AG09309 (cell line): ENCODE measurements at regions not wholly inside any gene's neighbourhood (a gene's known extent, or its start where the extent isn't known, plus 50 kb on each side); places are given as distances from the start of the nearest gene placed in this dataset.
"Not testable (repeated sequence)": the region's sequence is repeated elsewhere in the genome, so short reads cannot be mapped to it uniquely, and the experiment has no call there.

Experiments used
- DNase-seq: peaks from one replicate; pipeline ENCODE4 v3.0.0-alpha.2; 2010; ENCODE audit warnings: low read depth
- H3K4me3 ChIP-seq: 2 replicates; pipeline ENCODE4 v1.5.1; 2011; ENCODE audit warnings: mild to moderate bottlenecking, low read depth, low read length, moderate library complexity; ENCODE audit not compliant: control insufficient read depth

GRCh38 chr9:41280299-41281238 is 91.5 kb upstream of the ZNG1F start:
- not testable (repeated sequence) for H3K4me3 ChIP-seq, DNase-seq

GRCh38 chr9:41279437-41279836 is 90.3 kb upstream of the ZNG1F start:
- not testable (repeated sequence) for DNase-seq, H3K4me3 ChIP-seq

DNA sequence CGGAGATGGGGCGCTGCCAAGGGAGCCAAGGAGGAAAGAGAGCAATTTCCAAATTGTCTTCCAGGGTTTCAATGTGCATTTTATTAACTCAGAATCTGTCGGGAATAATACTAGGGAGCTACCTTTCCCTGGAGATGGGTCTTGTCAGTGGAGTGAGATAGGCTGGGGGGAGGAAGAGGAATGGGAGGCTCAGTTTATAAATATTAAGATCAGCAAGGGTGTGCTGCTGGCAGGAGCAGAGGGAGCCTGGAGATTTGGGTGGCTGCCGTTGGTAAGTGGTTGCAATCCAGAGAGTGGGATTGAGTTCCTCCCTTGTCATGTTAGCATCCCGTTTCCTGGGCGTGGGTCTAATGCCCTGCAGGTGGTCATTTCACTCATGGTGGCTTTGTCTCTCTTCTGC is 89.9 kb upstream of the ZNG1F start:
- H3K4me3 ChIP-seq, DNase-seq: not testable (repeated sequence)

DNA sequence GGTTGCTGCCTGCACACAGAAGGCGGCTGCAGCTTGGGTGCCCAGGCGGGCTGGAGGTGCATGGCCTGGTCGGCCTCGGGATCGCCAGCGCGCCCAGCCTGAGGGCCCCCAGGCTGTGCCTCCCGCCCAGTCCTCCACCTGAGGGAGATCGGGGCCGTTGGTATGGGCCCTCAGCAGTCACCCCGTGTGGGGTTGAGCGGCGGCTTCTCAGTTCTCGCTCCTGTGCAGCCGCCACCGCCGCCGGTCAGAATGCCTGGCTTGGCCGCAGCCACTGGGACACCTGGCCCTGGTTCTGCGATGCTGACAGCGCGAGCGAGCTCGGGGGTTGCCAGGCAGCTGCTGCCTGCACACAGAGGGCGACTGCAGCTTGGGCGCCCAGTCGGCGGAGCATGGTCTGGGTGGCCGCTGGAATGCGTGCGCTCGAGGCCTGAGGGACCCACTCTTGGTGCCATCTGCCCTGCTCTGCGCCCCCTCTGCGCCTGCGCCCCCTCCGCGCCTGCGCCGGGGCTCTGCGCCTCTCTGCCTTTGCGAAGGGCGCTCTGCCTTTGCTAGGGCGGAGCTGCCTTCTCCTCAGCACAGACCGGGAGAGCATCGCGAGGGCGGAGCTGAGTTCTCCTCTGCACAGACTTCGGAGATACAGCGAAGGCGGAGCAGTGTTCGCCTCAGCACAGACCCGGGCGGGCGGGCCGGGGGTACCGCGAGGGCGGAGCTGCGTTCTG is 84.6 kb upstream of the ZNG1F start:
- H3K4me3 ChIP-seq, DNase-seq: not testable (repeated sequence)

DNA sequence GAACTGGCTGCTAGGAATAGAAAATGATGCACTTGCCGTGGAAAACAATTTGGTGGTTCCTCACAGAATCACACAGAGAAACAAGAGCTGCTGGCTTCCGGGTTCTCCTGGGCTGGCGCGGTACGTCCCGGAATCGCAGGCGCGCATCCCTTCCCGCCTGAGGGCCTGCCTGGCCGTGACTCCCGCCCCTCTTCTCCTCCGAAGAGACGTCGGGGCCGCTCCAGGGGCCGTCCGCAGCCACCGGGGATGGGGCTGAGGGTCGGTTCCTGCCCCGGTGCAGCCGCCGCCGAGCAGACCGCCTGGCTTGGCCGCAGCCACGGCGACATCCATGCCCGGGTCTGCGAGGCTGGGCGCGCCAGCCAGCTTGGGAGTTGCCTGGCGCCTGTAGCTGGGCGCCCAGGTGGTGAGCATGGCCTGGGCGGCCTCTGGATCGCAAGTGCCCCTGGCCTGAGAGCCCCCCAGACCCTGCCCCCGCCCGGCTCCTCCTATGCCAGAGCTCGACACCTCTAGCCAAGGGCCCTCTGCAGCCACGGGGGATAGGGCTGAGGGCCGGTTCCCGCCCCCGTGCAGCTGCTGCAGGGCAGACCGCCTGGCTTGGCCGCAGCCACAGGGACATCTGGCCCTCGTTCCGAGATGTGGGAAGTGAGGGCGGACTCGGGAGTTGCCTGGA is 83.9 kb upstream of the ZNG1F start:
- DNase-seq, H3K4me3 ChIP-seq: not testable (repeated sequence)

DNA sequence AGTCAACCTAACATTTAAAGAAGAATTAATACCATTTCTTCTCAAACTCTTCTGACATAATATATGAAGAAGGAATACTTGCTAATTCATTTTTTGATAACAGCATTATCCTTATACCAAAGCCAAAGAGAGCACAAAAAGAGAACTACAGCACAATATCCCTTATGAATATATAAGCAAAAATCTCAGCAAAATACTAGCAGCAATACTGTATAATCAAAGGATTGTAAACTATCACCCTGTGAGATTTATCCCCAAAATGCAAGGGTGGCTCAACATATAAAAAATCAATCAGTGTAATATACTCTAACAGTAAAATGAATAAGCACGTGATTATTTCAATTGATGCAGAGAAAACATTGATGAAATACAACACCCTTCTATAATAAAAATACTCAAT is 81.9 kb upstream of the ZNG1F start:
- DNase-seq, H3K4me3 ChIP-seq: not testable (repeated sequence)

DNA sequence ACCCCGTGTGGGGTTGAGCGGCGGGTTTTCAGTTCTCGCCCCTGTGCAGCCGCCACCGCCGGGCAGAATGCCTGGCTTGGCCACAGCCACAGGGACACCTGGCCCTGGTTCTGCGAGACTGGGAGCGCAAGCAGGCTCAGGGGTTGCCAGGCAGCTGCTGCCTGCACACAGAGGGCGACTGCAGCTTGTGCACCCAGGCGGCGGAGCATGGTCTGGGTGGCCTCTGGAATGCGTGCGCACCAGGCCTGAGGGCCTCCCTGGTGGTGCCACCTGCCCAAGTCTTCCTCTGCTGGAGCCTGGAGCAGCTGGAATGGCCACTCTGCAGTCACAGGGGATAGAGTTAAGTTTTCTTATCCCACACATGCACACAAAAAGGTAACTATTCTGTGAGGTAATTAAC is 80.4 kb upstream of the ZNG1F start:
- not testable (repeated sequence) for H3K4me3 ChIP-seq, DNase-seq

DNA sequence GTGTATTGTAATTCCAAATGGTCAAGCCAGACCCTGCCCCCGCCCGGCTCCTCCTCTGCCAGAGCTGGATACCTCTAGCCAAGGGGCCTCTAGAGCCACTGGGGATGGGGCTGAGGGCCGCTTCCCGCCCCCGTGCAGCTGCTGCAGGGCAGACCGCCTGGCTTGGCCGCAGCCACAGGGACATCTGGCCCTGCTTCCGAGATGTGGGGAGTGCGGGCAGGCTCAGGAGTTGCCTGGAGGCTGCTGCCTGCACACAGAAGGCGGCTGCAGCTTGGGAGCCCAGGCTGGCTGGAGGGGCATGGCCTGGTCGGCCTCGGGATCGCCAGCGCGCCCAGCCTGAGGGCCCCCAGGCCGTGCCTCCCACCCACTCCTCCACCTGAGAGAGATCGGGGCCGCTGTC is 79.9 kb upstream of the ZNG1F start:
- not testable (repeated sequence) for H3K4me3 ChIP-seq, DNase-seq

DNA sequence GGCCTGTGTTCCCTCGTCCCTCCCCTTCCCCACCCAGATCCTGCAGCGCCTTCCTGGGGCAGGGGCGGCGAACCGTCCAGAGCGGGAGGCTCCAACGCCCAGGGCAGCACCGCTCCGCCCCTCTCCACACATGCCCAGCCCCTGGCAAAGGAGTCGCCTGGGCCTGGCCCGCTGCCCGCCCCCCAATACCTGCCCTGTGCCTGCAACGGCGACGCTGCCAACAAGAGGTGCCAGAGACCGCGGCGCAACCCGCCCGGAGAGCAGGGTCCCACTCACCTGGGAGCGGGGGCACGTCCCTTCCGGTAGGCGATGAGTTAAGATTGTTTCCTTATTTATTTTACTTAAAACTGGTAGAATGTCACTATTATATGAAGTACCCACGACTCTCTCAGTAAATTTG is 77.5 kb upstream of the ZNG1F start:
- not testable (repeated sequence) for DNase-seq, H3K4me3 ChIP-seq

DNA sequence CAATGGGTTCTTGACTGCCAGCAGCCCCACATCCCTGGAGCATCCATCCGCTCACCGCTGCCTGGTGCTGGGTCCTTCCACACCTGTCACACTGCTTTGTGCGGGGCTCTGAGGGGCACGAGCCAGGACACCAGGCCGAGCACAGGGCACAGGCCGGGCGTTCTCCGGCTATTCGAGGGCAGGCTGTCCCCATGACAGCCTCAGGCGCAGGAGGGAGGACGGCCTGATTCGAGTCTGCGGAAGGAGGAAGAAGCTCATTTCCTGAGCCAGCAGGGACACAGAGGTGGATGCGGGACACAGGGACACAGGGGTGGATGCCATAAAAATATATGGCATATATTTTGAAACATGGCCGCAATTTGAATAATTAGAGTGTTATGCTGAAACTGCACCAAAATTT is 76.9 kb upstream of the ZNG1F start:
- H3K4me3 ChIP-seq, DNase-seq: not testable (repeated sequence)

DNA sequence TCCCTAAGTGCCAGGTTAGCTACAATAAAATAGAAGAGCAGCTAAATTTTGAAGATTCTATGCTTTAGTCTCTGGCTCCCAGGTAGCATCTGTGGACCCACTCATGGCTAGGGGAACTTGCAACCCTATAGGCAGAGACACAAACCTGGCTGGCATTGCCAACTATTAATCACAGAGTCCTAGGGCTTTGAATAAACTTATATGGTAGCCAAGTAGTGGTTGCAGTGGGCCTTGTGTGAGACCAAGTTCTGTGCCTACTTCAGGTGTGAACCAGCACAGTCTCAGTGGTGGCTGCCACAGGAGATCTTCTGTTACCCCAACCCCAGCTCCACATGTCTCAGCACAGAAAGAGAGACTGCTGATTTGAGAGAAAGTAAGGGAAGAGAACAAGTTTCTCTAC is 62.9 kb upstream of the ZNG1F start:
- DNase-seq, H3K4me3 ChIP-seq: not testable (repeated sequence)

- not testable (repeated sequence) for DNase-seq, H3K4me3 ChIP-seq
Measured at GRCh38 chr9:41251101-41251500, 62.0 kb upstream of the ZNG1F start.

DNA sequence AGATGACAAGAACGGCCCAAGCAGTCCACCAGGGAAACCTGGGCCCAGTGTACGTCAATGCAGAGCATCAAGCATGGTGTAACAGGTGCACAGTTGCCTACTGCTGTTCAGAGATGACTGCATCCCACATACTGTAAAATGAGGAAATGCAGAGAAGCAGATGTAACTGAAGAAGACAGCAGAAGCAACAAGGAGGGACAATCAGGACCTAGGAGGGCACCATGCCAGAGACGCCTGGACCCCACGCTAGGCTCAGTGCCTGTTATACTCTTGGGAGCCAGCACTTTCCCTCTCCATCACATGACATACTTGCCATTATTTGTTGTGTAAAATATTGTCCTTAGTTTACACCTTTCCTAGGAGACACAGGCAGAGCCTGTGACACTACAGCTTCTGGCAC is 57.6 kb upstream of the ZNG1F start:
- DNase-seq, H3K4me3 ChIP-seq: not testable (repeated sequence)
